ENCODE measurements at regions not wholly inside any gene's neighbourhood (a gene's known extent, or its start where the extent isn't known, plus 50 kb on each side); places are given as distances from the start of the nearest gene placed in this dataset.

- TF ChIP-seq FOXK2 (IDR thresholded peaks at IDR 0.05) = no peak
- TF ChIP-seq BHLHE40 (IDR thresholded peaks at IDR 0.05; ENCODE audit: borderline replicate concordance) = no peak
- TF ChIP-seq HDGF (IDR thresholded peaks at IDR 0.05; ENCODE audit: borderline replicate concordance) = no peak
Measured at GRCh38 chr15:20369500-20369899, 172.1 kb downstream of the GOLGA6L6 start.

All from HEK293T (cell line).